GM12878 (cell line): ENCODE measurements at regions not wholly inside any gene's neighbourhood (a gene's known extent, or its start where the extent isn't known, plus 50 kb on each side); places are given as distances from the start of the nearest gene placed in this dataset.
"Not testable (repeated sequence)": the region's sequence is repeated elsewhere in the genome, so short reads cannot be mapped to it uniquely, and the experiment has no call there.

Source experiments
- ATAC-seq: fragments of 200-7000 bp; cut with Tn5 transposase; 3 replicates; pipeline ENCODE4 v1.9.1; 2020; ENCODE audit warnings: mild to moderate bottlenecking, moderate library complexity
- BruUV-seq: library from RNA; stranded (reverse); fragments of 400-500 nt; replicated peaks from 2 replicates; lab custom pipeline; 2021; lab: Mats Ljungman, UMichigan
- CTCF ChIA-PET: fragments of 300-600 bp; sonication (Branson Sonifier 250); formaldehyde crosslinking; extraction: SDS; loops from one replicate; lab custom pipeline; 2021; ENCODE audit warnings: inconsistent platforms; lab: Yijun Ruan, JAX
- POLR2A ChIA-PET: fragments of 350-600 bp; formaldehyde crosslinking; extraction: SDS; loops from one replicate; lab custom pipeline; 2021; ENCODE audit warnings: inconsistent platforms; lab: Charles Lee
- RAD21 ChIA-PET: fragments of 300-600 bp; sonication (Branson Sonifier 250); formaldehyde crosslinking; loops from one replicate; lab custom pipeline; 2023; ENCODE audit warnings: antibody characterized with exemption; ENCODE audit not compliant: unreplicated experiment; lab: Charles Lee
- SMC1A ChIA-PET: fragments of 300-600 bp; sonication (Branson Sonifier 250); formaldehyde crosslinking; loops from one replicate; lab custom pipeline; 2023; ENCODE audit not compliant: unreplicated experiment, uncharacterized antibody; lab: Charles Lee
- DNase-seq: peaks from one replicate; pipeline ENCODE4 v3.0.0-alpha.2; 2011; ENCODE audit warnings: low read depth, low spot score
- FAIRE-seq: peaks from 3 replicates; lab custom pipeline; 2011; peaks lifted over from hg19 to GRCh38; lab: Jason Lieb, UNC
- H2AFZ ChIP-seq: 2 replicates; pipeline ENCODE4 v1.6.0; 2011; ENCODE audit warnings: low read depth, low read length, control low read depth; ENCODE audit not compliant: control insufficient read depth
- H3K27ac ChIP-seq: 2 replicates; pipeline ENCODE4 v1.5.1; 2011; ENCODE audit warnings: control low read depth; ENCODE audit not compliant: control insufficient read depth, insufficient read depth
- H3K27me3 ChIP-seq, 2 experiments: replicated peaks in 1 of 2; 2 replicates each; pipeline versions ENCODE4 v1.6.0 to v1.6.1; 2011; ENCODE audit warnings: low read length in 1 of 2; ENCODE audit not compliant: control insufficient read depth in 2 of 2, insufficient read depth in 2 of 2
- H3K36me3 ChIP-seq, 2 experiments: 2 replicates each; pipeline ENCODE4 v1.5.1; 2011; ENCODE audit warnings: low read length in 1 of 2; ENCODE audit not compliant: control insufficient read depth in 2 of 2, insufficient read depth in 2 of 2
- H3K4me1 ChIP-seq: 2 replicates; pipeline ENCODE4 v1.6.1; 2011; ENCODE audit warnings: mild to moderate bottlenecking, low read length, moderate library complexity, mixed read lengths; ENCODE audit not compliant: control insufficient read depth, insufficient read depth
- H3K4me2 ChIP-seq: 2 replicates; pipeline ENCODE4 v1.6.0; 2011; ENCODE audit warnings: control low read depth; ENCODE audit not compliant: control insufficient read depth, insufficient read depth
- H3K4me3 ChIP-seq: fragments of 200-600 bp; sonication (generic); 2 replicates; pipeline ENCODE4 v1.5.1; 2016
- H3K79me2 ChIP-seq: 2 replicates; pipeline ENCODE4 v1.6.0; 2011; ENCODE audit warnings: low read length; ENCODE audit not compliant: control insufficient read depth, insufficient read depth
- H3K9ac ChIP-seq: 2 replicates; pipeline ENCODE4 v1.8.0; 2011; ENCODE audit warnings: low read length, control low read depth, mixed read lengths; ENCODE audit not compliant: control insufficient read depth, insufficient read depth
- H3K9me3 ChIP-seq: replicated peaks from 3 replicates; pipeline ENCODE4 v1.5.1; 2011; ENCODE audit warnings: mild to moderate bottlenecking, low read length; ENCODE audit not compliant: control insufficient read depth, insufficient read depth
- H4K20me1 ChIP-seq: 2 replicates; pipeline ENCODE4 v1.6.0; 2011; ENCODE audit not compliant: control insufficient read depth, insufficient read depth
- RUNX3 ChIP-seq: IDR thresholded peaks from 2 replicates; pipeline ENCODE4 v1.6.1; 2012; ENCODE audit warnings: low read length, inconsistent platforms
- WGBS: methylation state at CpG from one replicate; pipeline ENCODE4 v1.1.6; 2016; ENCODE audit warnings: low lambda C conversion rate; ENCODE audit not compliant: insufficient replicate concordance, insufficient coverage; ENCODE audit errors: missing lambda C conversion rate; 5-methylcytosine and 5-hydroxymethylcytosine counted together
- in situ Hi-C: fragments of 300-500 bp; cut with MboI; formaldehyde crosslinking; loops from 9 replicates; pipeline ENCODE4 v1.14.3; 2018; ENCODE audit warnings: mixed read lengths
- intact Hi-C: fragments of 100-400 bp; cut with micrococcal nuclease; formaldehyde crosslinking; loops from one replicate; pipeline ENCODE4 v1.14.2; 2022; ENCODE audit not compliant: unreplicated experiment

DNA sequence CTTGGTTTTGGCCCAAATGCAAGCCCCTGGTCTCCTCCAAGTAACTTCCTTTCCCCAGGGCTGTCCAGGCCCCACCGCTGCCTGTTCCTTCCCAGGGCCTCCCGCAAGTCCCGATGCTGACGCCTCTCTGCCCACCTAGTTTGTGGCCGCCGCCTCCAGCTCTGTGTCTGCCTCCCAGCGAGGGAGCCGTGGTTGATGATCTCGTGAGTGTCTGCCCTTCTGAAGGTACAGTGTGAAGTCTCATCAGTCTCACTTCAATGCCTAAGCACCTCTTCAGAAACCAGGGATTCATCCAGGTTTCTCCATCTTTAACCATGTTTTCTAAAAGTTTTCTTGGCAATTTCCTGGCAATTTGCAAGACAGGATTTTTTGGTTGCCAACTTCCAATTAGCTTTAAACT is 127.5 kb downstream of the TMEM121 start:
- H3K27me3 ChIP-seq, H3K4me3 ChIP-seq, POLR2A ChIA-PET, H3K9me3 ChIP-seq, RAD21 ChIA-PET, DNase-seq, ATAC-seq, intact Hi-C loops, H2AFZ ChIP-seq, H3K36me3 ChIP-seq, SMC1A ChIA-PET, H3K79me2 ChIP-seq, BruUV-seq, H3K4me1 ChIP-seq, FAIRE-seq, H3K4me2 ChIP-seq, H3K27ac ChIP-seq, H4K20me1 ChIP-seq, CTCF ChIA-PET, H3K9ac ChIP-seq: not testable (repeated sequence)
- 83% methylated on average over 5 of the region's 9 CpGs for WGBS
- in situ Hi-C loops = loop anchor here (10.0 to 25.0 kb wide), 3 partner anchors 49 to 483 kb away; no protein-coding TSS in a partner anchor

DNA sequence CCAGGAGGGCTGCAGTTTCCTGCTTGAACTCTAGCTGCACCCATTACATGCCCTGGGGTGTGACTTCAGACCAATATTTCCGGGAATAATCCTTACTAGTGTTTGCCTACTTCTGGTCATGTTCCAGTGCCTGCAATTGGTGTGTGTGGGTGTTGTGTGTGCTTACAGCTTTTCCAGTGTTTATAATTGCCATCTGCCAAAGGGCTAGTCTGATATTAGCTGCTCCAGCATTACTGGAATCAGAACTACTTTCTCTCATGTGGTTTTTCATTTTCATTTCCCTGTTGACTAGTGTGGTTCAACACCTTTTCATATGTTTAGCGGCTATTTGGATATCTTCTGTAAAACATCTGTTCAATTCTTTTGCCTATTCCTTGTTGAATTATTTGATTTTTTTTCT is 132.9 kb downstream of the TMEM121 start:
- H3K9ac ChIP-seq, H3K4me1 ChIP-seq, BruUV-seq, RAD21 ChIA-PET, H3K4me2 ChIP-seq, FAIRE-seq, DNase-seq, H3K36me3 ChIP-seq, CTCF ChIA-PET, H3K27me3 ChIP-seq, H2AFZ ChIP-seq, POLR2A ChIA-PET, H3K4me3 ChIP-seq, H3K9me3 ChIP-seq, ATAC-seq, intact Hi-C loops, H3K79me2 ChIP-seq, H3K27ac ChIP-seq, H4K20me1 ChIP-seq: not testable (repeated sequence)
- in situ Hi-C loops = loop anchor here (10.0 to 25.0 kb wide), 3 partner anchors 54 to 478 kb away; no protein-coding TSS in a partner anchor
- WGBS = 0% methylated on average over 2 of the region's 2 CpGs
- peak; percentile 52 for TF ChIP-seq RUNX3
- SMC1A ChIA-PET = interaction anchor here (0.8 kb wide), 1 partner anchor 11 kb away, joined by 3 read pairs; no protein-coding TSS in a partner anchor
